IMR-90 (cell line): ENCODE measurements at regions not wholly inside any gene's neighbourhood (a gene's known extent, or its start where the extent isn't known, plus 50 kb on each side); places are given as distances from the start of the nearest gene placed in this dataset.

Experiments
- BHLHE40 ChIP-seq: fragments of 150-350 bp; IDR thresholded peaks from 2 replicates; pipeline ENCODE4 v1.6.1; 2016; ENCODE audit warnings: mild to moderate bottlenecking, low read depth, low read length
- CEBPB ChIP-seq: IDR thresholded peaks from 2 replicates; pipeline ENCODE4 v1.6.1; 2012; ENCODE audit warnings: low read depth, low read length, improper control_type of control experiment
- CTCF ChIP-seq: conservative IDR thresholded peaks from 2 replicates; pipeline ENCODE4 v1.5.1; 2012; ENCODE audit warnings: mild to moderate bottlenecking, low read depth, low read length, improper control_type of control experiment
- FOS ChIP-seq: fragments of 150-350 bp; IDR thresholded peaks from 2 replicates; pipeline ENCODE4 v1.6.1; 2016; ENCODE audit warnings: low read depth, low read length
- MAFK ChIP-seq: IDR thresholded peaks from 2 replicates; pipeline ENCODE4 v1.6.1; 2012; ENCODE audit warnings: low read depth, low read length, improper control_type of control experiment
- MAZ ChIP-seq: IDR thresholded peaks from 2 replicates; pipeline ENCODE4 v1.6.1; 2012; ENCODE audit warnings: low read depth, mild to moderate bottlenecking, low read length, improper control_type of control experiment, moderate library complexity, borderline replicate concordance
- MXI1 ChIP-seq: IDR thresholded peaks from 2 replicates; pipeline ENCODE4 v1.6.1; 2012; ENCODE audit warnings: low read depth, mild to moderate bottlenecking, low read length, moderate library complexity, borderline replicate concordance
- POLR2A ChIP-seq: IDR thresholded peaks from 2 replicates; pipeline ENCODE4 v1.6.1; 2012; ENCODE audit warnings: mild to moderate bottlenecking, low read depth, low read length
- RAD21 ChIP-seq: IDR thresholded peaks from 2 replicates; pipeline ENCODE4 v1.6.1; 2012; ENCODE audit warnings: low read length, improper control_type of control experiment
- RCOR1 ChIP-seq: IDR thresholded peaks from 2 replicates; pipeline ENCODE4 v1.6.1; 2012; ENCODE audit warnings: mild to moderate bottlenecking, low read length, improper control_type of control experiment; ENCODE audit not compliant: insufficient replicate concordance
- RFX5 ChIP-seq: IDR thresholded peaks from 2 replicates; pipeline ENCODE4 v1.8.0; 2012; ENCODE audit warnings: low read depth, mild to moderate bottlenecking, low read length, moderate library complexity
- SMC3 ChIP-seq: fragments of 150-350 bp; IDR thresholded peaks from 2 replicates; pipeline ENCODE4 v1.6.1; 2016; ENCODE audit warnings: low read depth, mild to moderate bottlenecking, antibody characterized with exemption, low read length, moderate library complexity
- USF2 ChIP-seq: fragments of 150-350 bp; IDR thresholded peaks from 2 replicates; pipeline ENCODE4 v1.6.1; 2017; ENCODE audit warnings: mild to moderate bottlenecking, antibody characterized with exemption, low read length, low read depth

GRCh38 chr2:239499726-239500573 is 99.1 kb upstream of the HDAC4 start:
- no peak for TF ChIP-seq CTCF
- no peak for TF ChIP-seq USF2
- TF ChIP-seq MXI1 = no peak
- TF ChIP-seq RCOR1 = no peak
- no peak for TF ChIP-seq MAZ
- no peak for TF ChIP-seq RFX5
- no peak for TF ChIP-seq MAFK
- TF ChIP-seq CEBPB = no peak
- TF ChIP-seq BHLHE40 = no peak
- no peak for TF ChIP-seq POLR2A
- TF ChIP-seq RAD21 = no peak
- TF ChIP-seq FOS = no peak
- TF ChIP-seq SMC3 = no peak
